Suppressor macrophage (primary cell): ENCODE measurements at regions not wholly inside any gene's neighbourhood (a gene's known extent, or its start where the extent isn't known, plus 50 kb on each side); places are given as distances from the start of the nearest gene placed in this dataset.
"Not testable (repeated sequence)": the region's sequence is repeated elsewhere in the genome, so short reads cannot be mapped to it uniquely, and the experiment has no call there.

Source experiments
- DNase-seq, 4 experiments: peaks; one replicate each; pipeline ENCODE4 v3.0.0-alpha.2; 2020 to 2022

GRCh38 chr14:105581551-105582341, 55.4 kb downstream of the TMEM121 start:
- DNase-seq: no peak

- DNase-seq: peak in 2 of 4 experiments; percentile 5 to 19
Measured at GRCh38 chr14:105582639-105583038, 56.3 kb downstream of the TMEM121 start.

- DNase-seq: not testable (repeated sequence)
Measured at GRCh38 chr14:105583914-105584313, 57.5 kb downstream of the TMEM121 start.

- DNase-seq: not testable (repeated sequence)
Measured at GRCh38 chr14:105585290-105585689, 58.9 kb downstream of the TMEM121 start.

GRCh38 chr14:105585722-105586121, 59.3 kb downstream of the TMEM121 start:
- DNase-seq: not testable (repeated sequence)

DNA sequence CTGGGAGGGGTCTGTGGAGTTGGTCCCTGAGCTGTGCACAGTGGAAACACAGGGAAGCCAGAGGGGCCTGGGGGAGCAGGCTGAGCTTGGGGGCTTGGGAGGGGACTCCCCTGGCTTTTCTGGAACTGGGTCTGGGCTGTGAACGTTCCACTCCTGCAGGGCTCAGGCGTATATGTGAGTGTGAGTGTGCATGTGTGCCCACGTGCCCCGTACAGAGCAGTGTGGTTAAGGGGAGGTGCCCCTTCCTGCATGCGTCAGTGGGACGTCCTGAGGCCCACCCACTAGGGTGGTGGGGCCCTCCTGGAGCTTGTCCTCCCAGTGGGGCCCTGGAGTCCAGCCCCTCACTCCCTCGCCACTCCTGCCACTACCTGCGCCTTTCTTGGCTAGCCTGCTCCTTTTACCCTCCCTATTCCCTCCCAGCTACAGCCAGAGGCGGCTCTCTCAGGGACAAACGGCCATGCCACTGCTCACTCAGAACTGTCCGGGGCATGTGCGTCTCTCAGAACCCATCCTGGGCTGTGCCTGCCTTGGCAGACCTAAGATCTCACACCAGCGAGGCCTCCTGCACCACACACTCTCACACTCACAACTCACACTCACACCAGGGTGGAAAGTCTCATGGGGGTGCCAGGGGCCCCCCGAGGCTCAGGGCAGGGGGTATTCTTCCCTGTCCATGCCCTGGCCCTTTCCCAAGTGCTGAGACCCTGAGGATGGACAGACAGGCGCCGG, 59.9 kb downstream of the TMEM121 start:
- DNase-seq: not testable (repeated sequence)

DNA sequence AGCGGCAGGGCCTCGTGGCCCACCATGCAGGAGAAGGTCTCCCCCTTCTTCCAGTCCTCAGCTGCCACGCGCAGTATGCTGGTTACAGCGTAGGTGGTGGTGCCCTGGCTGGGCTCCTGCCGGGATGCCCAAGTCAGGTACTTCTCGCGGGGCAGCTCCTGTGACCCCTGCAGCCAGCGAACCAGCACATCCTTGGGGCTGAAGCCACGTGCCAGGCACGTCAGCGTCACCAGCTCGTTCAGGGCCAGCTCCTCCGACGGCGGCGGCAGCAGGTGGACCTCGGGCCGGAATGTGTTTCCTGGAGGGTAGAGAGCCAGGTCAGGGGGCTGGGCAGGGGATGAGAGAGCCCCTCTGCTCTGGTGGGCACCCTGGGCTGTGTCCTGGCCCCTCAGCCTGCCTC, 60.7 kb downstream of the TMEM121 start:
- DNase-seq: not testable (repeated sequence)

DNA sequence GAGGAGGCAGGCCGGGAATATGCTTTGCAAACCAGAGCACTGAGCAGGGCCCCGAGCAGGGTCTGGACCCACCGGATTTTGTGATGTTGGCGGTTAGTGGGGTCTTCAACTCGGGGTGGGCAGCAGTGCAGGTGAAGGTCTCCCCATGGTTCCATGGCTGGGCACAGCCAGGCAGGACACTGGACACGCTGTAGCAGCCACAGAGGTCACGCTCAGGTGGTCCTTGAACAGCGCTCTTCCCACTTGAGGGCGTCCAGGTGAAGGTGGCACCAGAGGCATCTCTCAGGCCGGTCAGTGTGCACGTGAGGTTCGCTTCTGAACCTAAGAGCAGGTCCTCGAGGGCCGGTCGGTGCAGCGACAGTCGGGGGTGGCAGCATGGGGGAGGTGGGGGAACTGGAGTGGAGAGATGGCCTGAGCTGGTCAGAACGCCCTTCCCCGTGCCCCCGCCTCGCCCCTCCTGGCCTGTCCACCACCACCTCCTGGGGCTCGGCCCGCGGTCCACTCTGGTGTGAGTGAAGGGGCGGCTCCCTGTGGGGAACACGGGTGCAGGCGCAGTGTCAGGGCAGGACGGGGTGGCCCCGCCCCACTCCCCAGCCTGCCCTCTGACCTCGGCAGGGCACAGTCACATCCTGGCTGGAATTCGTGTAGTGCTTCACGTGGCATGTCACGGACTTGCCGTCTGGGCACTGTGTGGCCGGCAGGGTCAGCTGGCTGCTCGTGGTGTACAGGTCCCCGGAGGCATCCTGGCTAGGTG, 61.3 kb downstream of the TMEM121 start:
- not testable (repeated sequence) for DNase-seq

- DNase-seq: no peak
Measured at GRCh38 chr14:105588236-105588860, 62.0 kb downstream of the TMEM121 start.

- DNase-seq: no peak
Measured at GRCh38 chr14:105589161-105589925, 63.0 kb downstream of the TMEM121 start.

- DNase-seq: not testable (repeated sequence)
Measured at GRCh38 chr14:105589926-105590185, 63.5 kb downstream of the TMEM121 start.

- DNase-seq: no peak
Measured at GRCh38 chr14:105591052-105591451, 64.7 kb downstream of the TMEM121 start.

GRCh38 chr14:105591792-105592341, 65.5 kb downstream of the TMEM121 start:
- not testable (repeated sequence) for DNase-seq

DNA sequence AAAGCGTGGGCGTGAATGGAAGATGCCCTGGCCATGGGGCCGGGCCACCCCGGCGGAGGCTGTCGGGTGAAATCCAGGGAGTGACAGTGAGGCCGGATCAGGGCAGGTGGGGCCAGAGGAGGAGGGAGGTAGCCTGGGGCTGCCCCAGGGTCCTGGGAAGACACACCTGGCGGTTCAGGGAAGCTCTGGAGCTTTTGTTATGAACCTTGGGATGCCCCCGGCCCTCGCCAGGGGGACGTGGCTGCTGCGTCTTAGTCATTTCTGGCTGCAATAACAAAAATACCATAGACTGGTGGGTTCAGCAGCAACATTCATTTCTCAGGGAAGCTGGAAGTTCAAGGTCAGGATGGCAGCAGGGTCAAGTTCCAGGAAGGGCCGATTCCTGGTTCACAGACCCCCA, 66.3 kb downstream of the TMEM121 start:
- not testable (repeated sequence) for DNase-seq

DNA sequence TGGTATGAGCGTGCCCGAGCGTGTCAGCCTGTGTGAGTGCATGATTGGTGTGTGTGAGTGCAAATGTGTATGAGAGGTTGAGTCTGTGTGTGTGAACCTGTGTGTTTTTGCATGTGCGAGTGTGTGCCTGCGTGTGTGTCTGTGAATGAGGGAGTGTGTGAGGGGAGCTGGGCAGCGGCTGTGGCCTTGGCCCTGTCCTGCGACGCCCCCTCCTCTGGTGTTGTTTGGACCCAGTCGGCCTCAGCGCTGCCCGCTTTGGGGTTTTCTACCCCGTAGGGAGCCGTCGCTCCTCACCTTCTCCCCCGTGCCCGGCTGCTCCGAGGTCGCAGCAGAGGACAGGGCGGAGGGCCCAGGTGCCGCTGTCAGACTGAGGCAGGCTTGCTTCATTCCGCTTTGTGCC, 69.0 kb downstream of the TMEM121 start:
- not testable (repeated sequence) for DNase-seq

DNA sequence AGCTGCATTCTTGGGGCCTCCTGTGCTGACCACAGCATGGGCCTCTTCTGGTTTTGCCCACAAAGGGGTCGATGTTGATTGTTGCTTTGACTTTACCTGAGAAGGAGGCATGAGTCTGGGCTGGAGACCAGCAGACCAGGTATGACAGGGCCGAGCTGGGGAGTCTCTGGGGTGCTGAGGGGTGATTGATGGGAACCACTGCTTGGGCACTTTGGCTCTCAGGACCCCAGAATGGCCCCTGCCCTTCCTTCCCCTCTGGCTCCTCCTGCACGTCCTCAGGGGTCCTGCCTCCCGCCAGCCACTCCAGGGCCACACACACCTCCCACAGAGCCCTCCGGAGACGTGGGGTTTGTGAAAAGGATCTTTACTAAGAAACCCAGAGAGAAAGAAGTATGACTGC, 70.0 kb downstream of the TMEM121 start:
- DNase-seq: not testable (repeated sequence)

DNA sequence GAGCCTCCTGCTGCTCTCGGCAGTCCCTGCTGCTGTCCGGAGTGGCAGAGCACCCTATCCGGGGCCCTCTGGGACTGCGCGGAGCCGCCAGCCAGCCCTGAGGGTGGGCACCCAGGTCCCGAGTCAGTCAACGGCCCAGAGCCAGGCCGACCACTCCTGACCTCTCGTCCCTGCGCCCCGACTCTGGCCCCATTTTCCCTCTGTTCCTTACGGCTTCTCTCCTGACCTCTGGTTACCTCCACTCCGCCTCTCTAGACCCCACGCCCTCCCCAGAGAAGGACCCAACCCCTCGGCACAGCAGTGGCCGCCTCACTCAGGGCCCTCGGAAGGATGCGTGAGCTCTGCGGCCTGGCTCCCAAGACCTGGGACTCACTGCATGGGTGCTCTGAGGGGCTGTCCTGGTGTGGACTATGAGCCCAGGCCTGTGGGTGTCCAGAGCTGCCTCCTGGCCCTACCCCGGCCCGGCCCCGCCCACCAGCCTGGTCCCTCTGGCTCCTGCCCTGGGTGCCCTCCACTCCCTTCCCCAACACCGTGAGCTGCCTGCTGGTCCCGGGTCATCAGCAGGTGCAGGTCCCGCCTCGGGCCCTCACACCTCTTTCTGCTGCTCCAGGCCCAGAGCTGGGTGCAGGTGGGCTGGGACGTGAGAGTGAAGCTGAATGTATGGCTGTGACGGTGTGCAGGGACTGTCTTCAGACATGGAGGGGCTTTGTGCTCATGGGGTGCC, 71.8 kb downstream of the TMEM121 start:
- not testable (repeated sequence) for DNase-seq

- DNase-seq: not testable (repeated sequence)
Measured at GRCh38 chr14:105598925-105599586, 72.7 kb downstream of the TMEM121 start.

- not testable (repeated sequence) for DNase-seq
Measured at GRCh38 chr14:105600195-105600938, 74.0 kb downstream of the TMEM121 start.

DNA sequence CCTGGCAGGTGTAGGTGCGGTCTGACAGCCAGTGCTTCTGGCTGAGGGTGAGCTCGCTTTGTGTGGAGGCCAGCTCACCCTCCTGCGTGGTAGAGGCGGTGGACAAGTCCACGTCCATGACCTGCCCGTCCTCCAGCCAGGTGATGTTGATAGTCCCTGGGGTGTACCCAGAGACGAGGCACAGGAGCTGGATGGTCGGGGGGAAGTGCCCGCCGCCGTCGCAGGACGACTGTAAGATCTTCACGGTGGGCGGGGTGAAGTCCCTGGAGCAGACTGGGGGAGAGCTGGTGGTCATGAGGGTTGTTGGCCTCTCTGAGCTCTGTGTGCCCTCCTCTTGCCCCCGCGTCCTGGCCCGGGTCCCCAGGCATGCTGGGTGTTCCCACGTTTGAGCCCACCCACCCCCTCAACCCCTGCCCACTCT, 74.6 kb downstream of the TMEM121 start:
- DNase-seq: no peak
